HL-60 (cell line): ENCODE measurements at regions not wholly inside any gene's neighbourhood (a gene's known extent, or its start where the extent isn't known, plus 50 kb on each side); places are given as distances from the start of the nearest gene placed in this dataset.

ENCODE experiments used
- DNase-seq, 2 experiments: peaks; one replicate each; pipeline ENCODE4 v3.0.0-alpha.2; 2010 to 2020; ENCODE audit warnings: low read depth in 1 of 2, low spot score in 1 of 2
- H3K27ac ChIP-seq: fragments of 250-450 bp; sonication (Bioruptor Pico); replicated peaks from 2 replicates; pipeline ENCODE4 v1.5.1; 2020; ENCODE audit warnings: mild to moderate bottlenecking, moderate library complexity
- H3K27me3 ChIP-seq: fragments of 250-450 bp; sonication (Bioruptor Pico); 2 replicates; pipeline ENCODE4 v1.5.1; 2021; ENCODE audit warnings: mild to moderate bottlenecking, moderate library complexity; ENCODE audit not compliant: insufficient read depth, poor library complexity, severe bottlenecking
- H3K4me3 ChIP-seq: replicated peaks from 2 replicates; pipeline ENCODE4 v1.5.1; 2011; ENCODE audit warnings: mild to moderate bottlenecking, control low read depth, low read length; ENCODE audit not compliant: insufficient read depth
- CTCF ChIP-seq: IDR thresholded peaks from one replicate; pipeline ENCODE4 v1.5.1; 2011; ENCODE audit warnings: low read length, control low read depth, inconsistent platforms; ENCODE audit not compliant: insufficient read depth
- GABPA ChIP-seq: IDR thresholded peaks from 2 replicates; pipeline ENCODE4 v1.6.1; 2012; ENCODE audit warnings: low read depth
- POLR2AphosphoS5 ChIP-seq: IDR thresholded peaks from 2 replicates; pipeline ENCODE4 v1.6.1; 2012; ENCODE audit warnings: low read depth
- SPI1 ChIP-seq: IDR thresholded peaks from 2 replicates; pipeline ENCODE4 v1.6.1; 2012; ENCODE audit warnings: low read depth, mild to moderate bottlenecking, borderline replicate concordance
- TF ChIP-seq, protein P1 (sequence below): IDR thresholded peaks from 2 replicates; pipeline ENCODE4 v1.6.1; 2012; ENCODE audit warnings: low read depth; ENCODE audit not compliant: insufficient replicate concordance

- Histone ChIP-seq H3K4me3 (no peak overlapping the region), H3K27me3 (peaks cover 3% of the 10 kb centered on the region), H3K27ac (no peak overlapping the region)
- DNase-seq, result no peak
- no peak for TF ChIP-seq POLR2AphosphoS5
- TF ChIP-seq, protein P1, sequence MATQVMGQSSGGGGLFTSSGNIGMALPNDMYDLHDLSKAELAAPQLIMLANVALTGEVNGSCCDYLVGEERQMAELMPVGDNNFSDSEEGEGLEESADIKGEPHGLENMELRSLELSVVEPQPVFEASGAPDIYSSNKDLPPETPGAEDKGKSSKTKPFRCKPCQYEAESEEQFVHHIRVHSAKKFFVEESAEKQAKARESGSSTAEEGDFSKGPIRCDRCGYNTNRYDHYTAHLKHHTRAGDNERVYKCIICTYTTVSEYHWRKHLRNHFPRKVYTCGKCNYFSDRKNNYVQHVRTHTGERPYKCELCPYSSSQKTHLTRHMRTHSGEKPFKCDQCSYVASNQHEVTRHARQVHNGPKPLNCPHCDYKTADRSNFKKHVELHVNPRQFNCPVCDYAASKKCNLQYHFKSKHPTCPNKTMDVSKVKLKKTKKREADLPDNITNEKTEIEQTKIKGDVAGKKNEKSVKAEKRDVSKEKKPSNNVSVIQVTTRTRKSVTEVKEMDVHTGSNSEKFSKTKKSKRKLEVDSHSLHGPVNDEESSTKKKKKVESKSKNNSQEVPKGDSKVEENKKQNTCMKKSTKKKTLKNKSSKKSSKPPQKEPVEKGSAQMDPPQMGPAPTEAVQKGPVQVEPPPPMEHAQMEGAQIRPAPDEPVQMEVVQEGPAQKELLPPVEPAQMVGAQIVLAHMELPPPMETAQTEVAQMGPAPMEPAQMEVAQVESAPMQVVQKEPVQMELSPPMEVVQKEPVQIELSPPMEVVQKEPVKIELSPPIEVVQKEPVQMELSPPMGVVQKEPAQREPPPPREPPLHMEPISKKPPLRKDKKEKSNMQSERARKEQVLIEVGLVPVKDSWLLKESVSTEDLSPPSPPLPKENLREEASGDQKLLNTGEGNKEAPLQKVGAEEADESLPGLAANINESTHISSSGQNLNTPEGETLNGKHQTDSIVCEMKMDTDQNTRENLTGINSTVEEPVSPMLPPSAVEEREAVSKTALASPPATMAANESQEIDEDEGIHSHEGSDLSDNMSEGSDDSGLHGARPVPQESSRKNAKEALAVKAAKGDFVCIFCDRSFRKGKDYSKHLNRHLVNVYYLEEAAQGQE, result no peak
- no peak for TF ChIP-seq CTCF
- no peak for TF ChIP-seq SPI1
- TF ChIP-seq GABPA, result no peak
Observed at GRCh38 chr18:57855551-57855950, 52.4 kb upstream of the ATP8B1 start.

GRCh38 chr18:57854726-57855125, 51.6 kb upstream of the ATP8B1 start:
- peaks cover 3% of the 10 kb centered on the region for H3K27me3 ChIP-seq
- TF ChIP-seq GABPA (no peak), POLR2AphosphoS5 (no peak), CTCF (no peak), SPI1 (no peak)
- TF ChIP-seq, protein P1, result no peak
- no peak for DNase-seq

GRCh38 chr18:57853864-57854263, 50.7 kb upstream of the ATP8B1 start:
- H3K4me3 ChIP-seq, result no peak overlapping the region
- TF ChIP-seq SPI1 (no peak), CTCF (no peak), GABPA (no peak), POLR2AphosphoS5 (no peak)
- TF ChIP-seq, protein P1, result no peak
- no peak for DNase-seq

More at GRCh38 chr18:57854726-57855125, 51.6 kb upstream of the ATP8B1 start:
- Histone ChIP-seq H3K27ac (no peak overlapping the region), H3K4me3 (no peak overlapping the region)

More at GRCh38 chr18:57853864-57854263, 50.7 kb upstream of the ATP8B1 start:
- peaks cover 3% of the 10 kb centered on the region for H3K27me3 ChIP-seq
- no peak overlapping the region for H3K27ac ChIP-seq
